Fibroblast of lung (primary cell): ENCODE measurements at regions not wholly inside any gene's neighbourhood (a gene's known extent, or its start where the extent isn't known, plus 50 kb on each side); places are given as distances from the start of the nearest gene placed in this dataset.
A peak's percentile ranks its signal among the peaks of the same experiment; 100 is the strongest.

Experiments used
- DNase-seq, 2 donors: peaks; one replicate each; pipeline versions ENCODE4 v3.0.0 to v3.0.0-alpha.2; 2010; ENCODE audit warnings: low read depth in 2 of 2
- H2AFZ ChIP-seq: 2 replicates; pipeline ENCODE4 v1.5.1; 2012; ENCODE audit warnings: low read length, control low read depth, inconsistent platforms
- H3K27ac ChIP-seq: 2 replicates; pipeline ENCODE4 v1.5.1; 2011; ENCODE audit warnings: low read length, control low read depth; ENCODE audit not compliant: insufficient read depth
- H3K27me3 ChIP-seq: 2 replicates; pipeline ENCODE4 v1.5.1; 2011; ENCODE audit warnings: mild to moderate bottlenecking, low read length; ENCODE audit not compliant: control insufficient read depth, insufficient read depth
- H3K36me3 ChIP-seq: 2 replicates; pipeline ENCODE4 v1.5.1; 2011; ENCODE audit warnings: low read length; ENCODE audit not compliant: control insufficient read depth, insufficient read depth
- H3K4me1 ChIP-seq: 2 replicates; pipeline ENCODE4 v1.5.1; 2011; ENCODE audit warnings: low read length; ENCODE audit not compliant: control insufficient read depth, insufficient read depth; ENCODE audit errors: extremely low read depth
- H3K4me2 ChIP-seq: 2 replicates; pipeline ENCODE4 v1.5.1; 2011; ENCODE audit warnings: low read length, control low read depth; ENCODE audit not compliant: insufficient read depth; ENCODE audit errors: extremely low read depth
- H3K4me3 ChIP-seq, 4 experiments: fragments of 200-600 bp in 1 of 4; sonication (generic) in 1 of 4; replicated peaks in 1 of 4; 2 replicates each; pipeline ENCODE4 v1.5.1; 2011 to 2016; ENCODE audit warnings: low read length in 4 of 4, low read depth in 3 of 4, mild to moderate bottlenecking in 3 of 4, control low read depth in 2 of 4, inconsistent platforms in 1 of 4, mixed read lengths in 1 of 4; ENCODE audit not compliant: insufficient read depth in 1 of 4; ENCODE audit errors: control extremely low read depth in 1 of 4
- H3K79me2 ChIP-seq: 2 replicates; pipeline ENCODE4 v1.5.1; 2012; ENCODE audit warnings: mild to moderate bottlenecking, low read length, inconsistent platforms; ENCODE audit not compliant: control insufficient read depth, insufficient read depth
- H3K9ac ChIP-seq: 2 replicates; pipeline ENCODE4 v1.5.1; 2011; ENCODE audit warnings: mild to moderate bottlenecking, low read length, control low read depth; ENCODE audit not compliant: insufficient read depth
- H3K9me3 ChIP-seq: 2 replicates; pipeline ENCODE4 v1.5.1; 2012; ENCODE audit warnings: low read depth, low read length; ENCODE audit not compliant: control insufficient read depth, insufficient read depth
- H4K20me1 ChIP-seq: 2 replicates; pipeline ENCODE4 v1.5.1; 2011; ENCODE audit warnings: low read length; ENCODE audit not compliant: control insufficient read depth, insufficient read depth; ENCODE audit errors: extremely low read depth
- CTCF ChIP-seq, 2 donors: IDR thresholded peaks in 1 of 2; conservative IDR thresholded peaks in 1 of 2; 1 replicate in 1 of 2; 2 replicates in 1 of 2; pipeline ENCODE4 v1.5.1; 2011 to 2012; ENCODE audit warnings: low read length in 2 of 2, control low read depth in 1 of 2, inconsistent platforms in 1 of 2, low read depth in 1 of 2, mild to moderate bottlenecking in 1 of 2
- EZH2 ChIP-seq: IDR thresholded peaks from 2 replicates; pipeline ENCODE4 v1.5.1; 2012; ENCODE audit warnings: low read length, control low read depth, mild to moderate bottlenecking; ENCODE audit errors: missing control alignments

DNA sequence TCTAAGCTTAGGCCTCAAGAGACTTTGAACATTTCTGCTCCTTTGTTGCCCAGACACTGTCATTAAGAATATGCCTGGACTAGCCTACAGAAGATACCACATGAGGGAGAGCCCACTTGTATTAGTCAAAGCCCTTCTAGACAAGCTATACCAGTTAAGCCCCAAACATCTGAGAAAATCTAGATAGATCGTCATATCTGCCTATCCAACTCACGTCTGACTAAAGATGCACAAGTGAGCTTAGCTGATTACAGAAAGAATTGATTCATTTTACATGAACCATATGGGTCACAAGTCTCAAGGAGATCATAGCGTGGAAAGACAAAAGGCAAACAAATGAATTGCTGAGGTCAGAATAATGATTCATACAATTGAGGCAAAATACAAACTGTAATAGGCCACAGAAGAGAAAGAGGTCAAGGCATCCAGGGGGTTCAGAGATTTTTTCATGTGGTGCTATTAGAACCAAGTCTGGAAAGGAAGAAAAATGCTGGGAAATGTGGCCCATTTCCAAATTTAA, 1155.5 kb upstream of the TENM4 start:
- Histone ChIP-seq H3K36me3 (no peaks in the 10 kb centered on the region), H3K4me2 (no peak overlapping the region), H3K9me3 (no peaks in the 10 kb centered on the region), H2AFZ (no peak overlapping the region), H4K20me1 (no peaks in the 10 kb centered on the region), H3K9ac (no peak overlapping the region), H3K79me2 (no peaks in the 10 kb centered on the region), H3K27ac (no peak overlapping the region), H3K4me1 (no peaks in the 10 kb centered on the region), H3K27me3 (no peaks in the 10 kb centered on the region), H3K4me3 (no peak overlapping the region)
- TF ChIP-seq EZH2, result no peak
- peak; percentile 9 to 30 for DNase-seq

DNA sequence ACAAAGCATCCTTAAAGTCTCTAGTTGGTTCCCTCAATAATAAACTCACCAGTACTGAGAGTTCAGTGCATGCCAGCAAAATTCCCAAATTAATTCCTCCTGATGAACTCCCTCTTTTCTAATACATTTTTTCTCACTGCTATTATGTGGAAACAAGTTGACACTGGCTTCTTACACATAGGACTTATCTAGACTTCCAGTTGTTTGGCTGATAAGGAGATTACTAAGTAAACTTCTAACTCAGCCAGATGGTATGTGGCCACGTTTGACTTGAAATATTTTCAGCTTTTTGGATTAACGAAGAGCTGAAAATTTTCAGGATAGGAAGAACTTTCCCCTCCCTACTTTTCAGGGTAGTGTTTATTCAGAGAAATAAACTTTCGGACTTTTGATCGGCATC, 1154.2 kb upstream of the TENM4 start:
- Histone ChIP-seq H3K4me1 (no peaks in the 10 kb centered on the region), H3K9ac (no peak overlapping the region), H3K36me3 (no peaks in the 10 kb centered on the region), H3K79me2 (no peaks in the 10 kb centered on the region), H2AFZ (no peak overlapping the region), H3K27me3 (no peaks in the 10 kb centered on the region), H3K4me2 (no peak overlapping the region), H4K20me1 (no peaks in the 10 kb centered on the region), H3K9me3 (no peaks in the 10 kb centered on the region), H3K4me3 (no peak overlapping the region), H3K27ac (no peak overlapping the region)
- peak; percentile 66 to 90 for DNase-seq
- no peak for TF ChIP-seq CTCF (conservative IDR thresholded peaks at IDR 0.05 in 1 of 2, IDR thresholded peaks at IDR 0.05 in 1 of 2; ENCODE audit: low read depth in 1 of 2, low read length in 2 of 2)
- no peak for TF ChIP-seq EZH2

- no peak overlapping the region for H3K9ac ChIP-seq
- peak; percentile 31 to 82 for DNase-seq
Measured at GRCh38 chr11:80593648-80594374, 1153.0 kb upstream of the TENM4 start.

More at GRCh38 chr11:80593648-80594374, 1153.0 kb upstream of the TENM4 start:
- no peak overlapping the region for H3K27ac ChIP-seq
- no peaks in the 10 kb centered on the region for H4K20me1 ChIP-seq
- H3K79me2 ChIP-seq, result no peaks in the 10 kb centered on the region
- no peak overlapping the region for H3K4me2 ChIP-seq
- H3K4me3 ChIP-seq, result no peak overlapping the region
- no peak overlapping the region for H2AFZ ChIP-seq
- no peaks in the 10 kb centered on the region for H3K4me1 ChIP-seq
- H3K27me3 ChIP-seq, result no peaks in the 10 kb centered on the region
- H3K9me3 ChIP-seq, result no peaks in the 10 kb centered on the region
- no peak for TF ChIP-seq EZH2
- no peak for TF ChIP-seq CTCF (conservative IDR thresholded peaks at IDR 0.05 in 1 of 2, IDR thresholded peaks at IDR 0.05 in 1 of 2; ENCODE audit: low read depth in 1 of 2, low read length in 2 of 2)
- no peaks in the 10 kb centered on the region for H3K36me3 ChIP-seq
